ENCODE measurements at regions not wholly inside any gene's neighbourhood (a gene's known extent, or its start where the extent isn't known, plus 50 kb on each side); places are given as distances from the start of the nearest gene placed in this dataset.

DNA sequence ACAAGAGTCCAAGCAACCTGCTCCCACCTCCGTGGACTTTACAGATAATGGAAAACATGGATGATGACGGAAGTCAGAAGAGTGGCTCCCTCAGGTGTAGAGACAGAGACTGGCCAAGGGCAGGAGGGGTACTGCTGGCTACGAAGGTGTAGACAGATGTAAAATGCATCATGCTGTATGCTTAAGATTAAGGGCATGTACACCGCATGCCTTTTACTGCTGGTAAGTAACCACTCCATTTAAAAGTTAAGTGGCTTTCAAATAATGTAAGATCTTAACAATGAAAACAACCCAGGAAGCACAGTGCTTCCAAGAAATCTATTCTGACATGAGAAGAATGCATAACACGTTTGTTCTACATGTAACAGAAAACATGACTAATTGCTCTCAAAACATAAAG, 76.9 kb upstream of the FAM9B start:
- TF ChIP-seq, protein P1, sequence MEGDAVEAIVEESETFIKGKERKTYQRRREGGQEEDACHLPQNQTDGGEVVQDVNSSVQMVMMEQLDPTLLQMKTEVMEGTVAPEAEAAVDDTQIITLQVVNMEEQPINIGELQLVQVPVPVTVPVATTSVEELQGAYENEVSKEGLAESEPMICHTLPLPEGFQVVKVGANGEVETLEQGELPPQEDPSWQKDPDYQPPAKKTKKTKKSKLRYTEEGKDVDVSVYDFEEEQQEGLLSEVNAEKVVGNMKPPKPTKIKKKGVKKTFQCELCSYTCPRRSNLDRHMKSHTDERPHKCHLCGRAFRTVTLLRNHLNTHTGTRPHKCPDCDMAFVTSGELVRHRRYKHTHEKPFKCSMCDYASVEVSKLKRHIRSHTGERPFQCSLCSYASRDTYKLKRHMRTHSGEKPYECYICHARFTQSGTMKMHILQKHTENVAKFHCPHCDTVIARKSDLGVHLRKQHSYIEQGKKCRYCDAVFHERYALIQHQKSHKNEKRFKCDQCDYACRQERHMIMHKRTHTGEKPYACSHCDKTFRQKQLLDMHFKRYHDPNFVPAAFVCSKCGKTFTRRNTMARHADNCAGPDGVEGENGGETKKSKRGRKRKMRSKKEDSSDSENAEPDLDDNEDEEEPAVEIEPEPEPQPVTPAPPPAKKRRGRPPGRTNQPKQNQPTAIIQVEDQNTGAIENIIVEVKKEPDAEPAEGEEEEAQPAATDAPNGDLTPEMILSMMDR (IDR thresholded peaks at IDR 0.05) = no peak
- no peak for TF ChIP-seq POLR2A (IDR thresholded peaks at IDR 0.05)
